ENCODE measurements at regions not wholly inside any gene's neighbourhood (a gene's known extent, or its start where the extent isn't known, plus 50 kb on each side); places are given as distances from the start of the nearest gene placed in this dataset.

- DNase-seq (ENCODE audit: low read depth, low spot score) (no peak), ATAC-seq (no peak), FAIRE-seq (no peak)
- WGBS (ENCODE audit: insufficient coverage, insufficient replicate concordance, low lambda C conversion rate, missing lambda C conversion rate): 22% methylated on average over 4 of the region's 4 CpGs
- Histone ChIP-seq H3K4me3 (no peak overlapping the region), H3K27me3 (replicated peaks in 1 of 2; ENCODE audit: control insufficient read depth in 2 of 2, insufficient read depth in 2 of 2, low read length in 1 of 2) (no peaks in the 10 kb centered on the region), H2AFZ (ENCODE audit: control insufficient read depth, low read depth, low read length) (no peak overlapping the region), H3K36me3 (ENCODE audit: control insufficient read depth in 2 of 2, insufficient read depth in 2 of 2, low read length in 1 of 2) (no peaks in the 10 kb centered on the region), H3K4me1 (ENCODE audit: control insufficient read depth, insufficient read depth, low read length) (no peaks in the 10 kb centered on the region), H3K9me3 (replicated peaks; ENCODE audit: control insufficient read depth, insufficient read depth, low read length) (no peaks in the 10 kb centered on the region), H3K79me2 (ENCODE audit: control insufficient read depth, insufficient read depth, low read length) (no peaks in the 10 kb centered on the region), H4K20me1 (ENCODE audit: control insufficient read depth, insufficient read depth) (no peaks in the 10 kb centered on the region), H3K4me2 (ENCODE audit: control insufficient read depth, insufficient read depth) (no peak overlapping the region), H3K27ac (ENCODE audit: control insufficient read depth, insufficient read depth) (no peak overlapping the region), H3K9ac (ENCODE audit: control insufficient read depth, insufficient read depth, low read length) (no peak overlapping the region)
- SMC1A ChIA-PET (ENCODE audit: uncharacterized antibody, unreplicated experiment): no interaction called here
- no TSS peak for BruUV-seq (replicated peaks)
- TF ChIP-seq SUPT20H (IDR thresholded peaks at IDR 0.05; ENCODE audit: borderline replicate concordance, control insufficient read depth, low read depth, low read length) (no peak), MYC (IDR thresholded peaks at IDR 0.05; ENCODE audit: insufficient read depth, insufficient read length, insufficient replicate concordance, low read length, severe bottlenecking) (no peak), RBBP5 (conservative IDR thresholded peaks at IDR 0.05) (no peak), IRF3 (IDR thresholded peaks at IDR 0.05) (no peak), USF1 (IDR thresholded peaks at IDR 0.05; ENCODE audit: borderline replicate concordance, extremely low read length, insufficient read depth, low read depth, low read length) (no peak), MEF2A (IDR thresholded peaks at IDR 0.05; ENCODE audit: insufficient read depth, low read depth, low read length) (no peak)
- CTCF ChIA-PET: no interaction called here
- RAD21 ChIA-PET (ENCODE audit: unreplicated experiment): no interaction called here
- POLR2A ChIA-PET: no interaction called here
- in situ Hi-C loops (cut with MboI): no loop called here
- intact Hi-C loops (cut with micrococcal nuclease; ENCODE audit: unreplicated experiment): no loop called here
Measured at GRCh38 chr13:109568339-109568818, 218.0 kb downstream of the IRS2 start.

Data from GM12878 (cell line).